NB4 (cell line): ENCODE measurements at regions not wholly inside any gene's neighbourhood (a gene's known extent, or its start where the extent isn't known, plus 50 kb on each side); places are given as distances from the start of the nearest gene placed in this dataset.
"Not testable (repeated sequence)": the region's sequence is repeated elsewhere in the genome, so short reads cannot be mapped to it uniquely, and the experiment has no call there.

Experiments
- CTCF ChIP-seq: IDR thresholded peaks from one replicate; pipeline ENCODE4 v1.5.1; 2012; ENCODE audit warnings: low read depth, low read length
- MAX ChIP-seq: IDR thresholded peaks from 2 replicates; pipeline ENCODE4 v1.6.1; 2011; ENCODE audit warnings: low read depth, low read length
- MYC ChIP-seq: IDR thresholded peaks from 2 replicates; pipeline ENCODE4 v1.6.1; 2011; ENCODE audit warnings: low read depth, low read length

GRCh38 chr3:112695377-112696108 lies 54.6 kb upstream of the CCDC80 start:
- TF ChIP-seq CTCF, MYC, MAX: not testable (repeated sequence)
